IMR-90 (cell line): ENCODE measurements at regions not wholly inside any gene's neighbourhood (a gene's known extent, or its start where the extent isn't known, plus 50 kb on each side); places are given as distances from the start of the nearest gene placed in this dataset.

ENCODE experiments used
- ATAC-seq: fragments of 200-7000 bp; cut with Tn5 transposase; 2 replicates; pipeline ENCODE4 v1.9.1; 2020; ENCODE audit warnings: low read depth, mild to moderate bottlenecking, moderate library complexity
- BruUV-seq: library from RNA; stranded (reverse); fragments of 400-500 nt; replicated peaks from 2 replicates; lab custom pipeline; 2021; lab: Mats Ljungman, UMichigan
- CTCF ChIA-PET: fragments of 300-600 bp; formaldehyde crosslinking; extraction: SDS; loops from one replicate; lab custom pipeline; 2021; ENCODE audit warnings: antibody characterized with exemption; lab: Yijun Ruan, JAX
- POLR2A ChIA-PET: fragments of 300-600 bp; sonication (Branson Sonifier 250); formaldehyde crosslinking; loops from one replicate; lab custom pipeline; 2022; ENCODE audit warnings: antibody characterized with exemption; ENCODE audit not compliant: unreplicated experiment; lab: Charles Lee
- DNase-seq: peaks from one replicate; pipeline ENCODE4 v3.0.0; 2013
- H2AFZ ChIP-seq: replicated peaks from 2 replicates; pipeline ENCODE3; 2013; ENCODE audit warnings: low read length, mild to moderate bottlenecking; ENCODE audit not compliant: poor library complexity
- H2AK5ac ChIP-seq: 2 replicates; pipeline ENCODE4 v1.6.1; 2013; ENCODE audit warnings: low read depth, low read length, inconsistent platforms
- H2AK9ac ChIP-seq: replicated peaks from 2 replicates; pipeline ENCODE3; 2013; ENCODE audit warnings: mild to moderate bottlenecking, low read depth, low read length, moderate library complexity; ENCODE audit not compliant: poor library complexity
- H2BK120ac ChIP-seq: 2 replicates; pipeline ENCODE4 v1.6.1; 2013; ENCODE audit warnings: low read depth, low read length, inconsistent platforms
- H2BK15ac ChIP-seq: 3 replicates; pipeline ENCODE4 v1.6.1; 2013; ENCODE audit warnings: low read depth, low read length, inconsistent platforms
- H2BK20ac ChIP-seq: 2 replicates; pipeline ENCODE4 v1.6.1; 2013; ENCODE audit warnings: low read depth, mild to moderate bottlenecking, inconsistent platforms, low read length, moderate library complexity
- H2BK5ac ChIP-seq: 2 replicates; pipeline ENCODE4 v1.6.1; 2013; ENCODE audit warnings: mild to moderate bottlenecking, low read depth, low read length, inconsistent platforms; ENCODE audit not compliant: poor library complexity, severe bottlenecking
- H3K14ac ChIP-seq: replicated peaks from 2 replicates; pipeline ENCODE4 v1.6.1; 2013; ENCODE audit warnings: low read depth, low read length, inconsistent platforms
- H3K18ac ChIP-seq: 2 replicates; pipeline ENCODE4 v1.6.1; 2013; ENCODE audit warnings: low read depth, low read length, control low read depth
- H3K23ac ChIP-seq: 2 replicates; pipeline ENCODE4 v1.6.1; 2013; ENCODE audit warnings: low read depth, low read length, inconsistent platforms
- H3K27ac ChIP-seq: 2 replicates; pipeline ENCODE4 v1.5.1; 2013; ENCODE audit warnings: mild to moderate bottlenecking, control low read depth, low read length; ENCODE audit not compliant: insufficient read depth
- H3K27me3 ChIP-seq: 2 replicates; pipeline ENCODE4 v1.6.1; 2013; ENCODE audit warnings: low read length; ENCODE audit not compliant: control insufficient read depth, insufficient read depth
- H3K36me3 ChIP-seq: 2 replicates; pipeline ENCODE4 v1.6.1; 2013; ENCODE audit warnings: low read length, mixed read lengths; ENCODE audit not compliant: control insufficient read depth, insufficient read depth
- H3K4ac ChIP-seq: 2 replicates; pipeline ENCODE4 v1.6.1; 2013; ENCODE audit warnings: low read depth, low read length, inconsistent platforms
- H3K4me1 ChIP-seq: 2 replicates; pipeline ENCODE4 v1.6.1; 2013; ENCODE audit warnings: low read length, mixed read lengths; ENCODE audit not compliant: control insufficient read depth, insufficient read depth
- H3K4me2 ChIP-seq: 2 replicates; pipeline ENCODE4 v1.6.1; 2013; ENCODE audit warnings: low read depth, mild to moderate bottlenecking, control low read depth, low read length, moderate library complexity
- H3K4me3 ChIP-seq: 2 replicates; pipeline ENCODE4 v1.5.1; 2013; ENCODE audit warnings: low read depth, mild to moderate bottlenecking, control low read depth, low read length, moderate library complexity; ENCODE audit not compliant: insufficient read depth
- H3K56ac ChIP-seq: 2 replicates; pipeline ENCODE4 v1.6.1; 2013; ENCODE audit warnings: low read length, inconsistent platforms; ENCODE audit not compliant: insufficient read depth; ENCODE audit errors: extremely low read depth
- H3K79me1 ChIP-seq, 2 experiments: 2 replicates each; pipeline ENCODE4 v1.6.1; 2013; ENCODE audit warnings: low read length in 2 of 2, inconsistent platforms in 1 of 2, low read depth in 1 of 2
- H3K9ac ChIP-seq: 2 replicates; pipeline ENCODE4 v1.6.1; 2013; ENCODE audit warnings: low read depth, low read length, control low read depth
- H3K9me1 ChIP-seq: 2 replicates; pipeline ENCODE4 v1.6.1; 2013; ENCODE audit warnings: low read length, inconsistent platforms; ENCODE audit not compliant: insufficient read depth
- H3K9me3 ChIP-seq: 2 replicates; pipeline ENCODE4 v1.6.1; 2013; ENCODE audit warnings: low read length; ENCODE audit not compliant: control insufficient read depth, insufficient read depth
- H4K20me1 ChIP-seq: 2 replicates; pipeline ENCODE4 v1.6.1; 2013; ENCODE audit warnings: low read length, inconsistent platforms; ENCODE audit not compliant: insufficient read depth
- H4K5ac ChIP-seq: 2 replicates; pipeline ENCODE4 v1.6.1; 2013; ENCODE audit warnings: mild to moderate bottlenecking, low read depth, low read length, control low read depth
- H4K8ac ChIP-seq, 2 experiments: 2 replicates each; pipeline ENCODE4 v1.6.1; 2013; ENCODE audit warnings: low read depth in 2 of 2, low read length in 2 of 2, control low read depth in 1 of 2, inconsistent platforms in 1 of 2
- H4K91ac ChIP-seq: 2 replicates; pipeline ENCODE4 v1.6.1; 2013; ENCODE audit warnings: low read depth, low read length, inconsistent platforms; ENCODE audit not compliant: insufficient read depth
- MAZ ChIP-seq: IDR thresholded peaks from 2 replicates; pipeline ENCODE4 v1.6.1; 2012; ENCODE audit warnings: low read depth, mild to moderate bottlenecking, low read length, improper control_type of control experiment, moderate library complexity, borderline replicate concordance
- RFX5 ChIP-seq: IDR thresholded peaks from 2 replicates; pipeline ENCODE4 v1.8.0; 2012; ENCODE audit warnings: low read depth, mild to moderate bottlenecking, low read length, moderate library complexity
- WGBS, 2 experiments: methylation state at CpG; one replicate each; pipeline versions ENCODE4 v1.1.5 to v1.1.7; 2013; ENCODE audit warnings: missing lambda C conversion rate in 2 of 2; ENCODE audit not compliant: insufficient read length in 1 of 2; ENCODE audit errors: extremely low coverage in 2 of 2; 5-methylcytosine and 5-hydroxymethylcytosine counted together
- dilution Hi-C: fragments of 300-500 bp; cut with HindIII; formaldehyde crosslinking; loops from one replicate; pipeline ENCODE4 v1.14.3; 2018; ENCODE audit warnings: low sequenced_read_pairs; ENCODE audit not compliant: unreplicated experiment
- in situ Hi-C: fragments of 300-500 bp; cut with MboI; formaldehyde crosslinking; loops from 3 replicates; pipeline ENCODE4 v1.14.3; 2019; ENCODE audit warnings: low sequenced_read_pairs, inconsistent platforms, mixed read lengths
- intact Hi-C: fragments of 100-400 bp; cut with micrococcal nuclease; formaldehyde crosslinking; loops from 2 replicates; pipeline ENCODE4 v1.10.0; 2022

DNA sequence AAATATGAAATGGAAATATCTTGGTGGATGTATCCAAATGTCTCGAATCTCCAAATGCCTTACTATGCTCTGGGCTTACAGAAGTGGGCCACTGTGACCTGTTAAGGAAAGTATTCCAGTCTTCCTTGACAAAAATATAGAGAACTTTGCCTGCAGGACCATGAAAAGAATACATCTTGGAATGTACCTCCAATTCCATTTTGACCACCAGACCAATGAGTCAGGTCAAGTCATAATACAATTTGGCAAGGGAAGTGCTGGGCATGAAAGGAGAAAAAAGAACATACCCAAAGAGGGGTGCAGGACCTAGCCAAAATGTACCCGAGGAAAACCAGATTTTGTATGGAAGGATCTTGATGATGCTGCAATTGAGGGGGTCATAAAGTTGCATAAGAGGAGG, 1153.7 kb upstream of the GOT2 start:
- H4K5ac ChIP-seq: no peak overlapping the region
- no peaks in the 10 kb centered on the region for H3K27me3 ChIP-seq
- in situ Hi-C loops: no loop called here
- no CpG with 5 or more reads among the region's 2 CpGs for WGBS, 2 experiments
- H3K23ac ChIP-seq: no peak overlapping the region
- no peaks in the 10 kb centered on the region for H3K9me1 ChIP-seq
- no peak overlapping the region for H3K4me3 ChIP-seq
- dilution Hi-C loops: no loop called here
- no peak overlapping the region for H3K27ac ChIP-seq
- no TSS peak for BruUV-seq
- H2BK15ac ChIP-seq: no peak overlapping the region
- intact Hi-C loops: no loop called here
- H3K36me3 ChIP-seq: no peaks in the 10 kb centered on the region
- no peak overlapping the region for H2BK120ac ChIP-seq
- H3K4ac ChIP-seq: no peak overlapping the region
- H3K4me2 ChIP-seq: no peak overlapping the region
- no peak overlapping the region for H2AK5ac ChIP-seq
- H3K56ac ChIP-seq: no peak overlapping the region
- no peak overlapping the region for H3K9ac ChIP-seq
- H3K14ac ChIP-seq: no peak overlapping the region
- DNase-seq (no peak), ATAC-seq (no peak)
- no peaks in the 10 kb centered on the region for H3K79me1 ChIP-seq
- H3K9me3 ChIP-seq: 0 out of 2 replicates have a peak, but pooled peaks cover 2% of the 10 kb centered on the region
- H4K20me1 ChIP-seq: no peaks in the 10 kb centered on the region
- TF ChIP-seq MAZ: no peak
- no peak for TF ChIP-seq RFX5
- H4K91ac ChIP-seq: no peak overlapping the region
- no peak overlapping the region for H2AFZ ChIP-seq
- no peak overlapping the region for H4K8ac ChIP-seq
- no peak overlapping the region for H2BK20ac ChIP-seq
- H2BK5ac ChIP-seq: no peak overlapping the region
- no peak overlapping the region for H2AK9ac ChIP-seq
- no peak overlapping the region for H3K18ac ChIP-seq
- CTCF ChIA-PET: no interaction called here
- H3K4me1 ChIP-seq: no peaks in the 10 kb centered on the region
- POLR2A ChIA-PET: no interaction called here
